IMR-90 (cell line): ENCODE measurements at regions not wholly inside any gene's neighbourhood (a gene's known extent, or its start where the extent isn't known, plus 50 kb on each side); places are given as distances from the start of the nearest gene placed in this dataset.

ENCODE experiments used
- ATAC-seq: fragments of 200-7000 bp; cut with Tn5 transposase; 2 replicates; pipeline ENCODE4 v1.9.1; 2020; ENCODE audit warnings: low read depth, mild to moderate bottlenecking, moderate library complexity
- BruUV-seq: library from RNA; stranded (reverse); fragments of 400-500 nt; replicated peaks from 2 replicates; lab custom pipeline; 2021; lab: Mats Ljungman, UMichigan
- CTCF ChIA-PET: fragments of 300-600 bp; formaldehyde crosslinking; extraction: SDS; loops from one replicate; lab custom pipeline; 2021; ENCODE audit warnings: antibody characterized with exemption; lab: Yijun Ruan, JAX
- POLR2A ChIA-PET: fragments of 300-600 bp; sonication (Branson Sonifier 250); formaldehyde crosslinking; loops from one replicate; lab custom pipeline; 2022; ENCODE audit warnings: antibody characterized with exemption; ENCODE audit not compliant: unreplicated experiment; lab: Charles Lee
- DNase-seq: peaks from one replicate; pipeline ENCODE4 v3.0.0; 2013
- H2AFZ ChIP-seq: replicated peaks from 2 replicates; pipeline ENCODE3; 2013; ENCODE audit warnings: low read length, mild to moderate bottlenecking; ENCODE audit not compliant: poor library complexity
- H2AK5ac ChIP-seq: 2 replicates; pipeline ENCODE4 v1.6.1; 2013; ENCODE audit warnings: low read depth, low read length, inconsistent platforms
- H2AK9ac ChIP-seq: replicated peaks from 2 replicates; pipeline ENCODE3; 2013; ENCODE audit warnings: mild to moderate bottlenecking, low read depth, low read length, moderate library complexity; ENCODE audit not compliant: poor library complexity
- H2BK120ac ChIP-seq: 2 replicates; pipeline ENCODE4 v1.6.1; 2013; ENCODE audit warnings: low read depth, low read length, inconsistent platforms
- H2BK15ac ChIP-seq: 3 replicates; pipeline ENCODE4 v1.6.1; 2013; ENCODE audit warnings: low read depth, low read length, inconsistent platforms
- H2BK20ac ChIP-seq: 2 replicates; pipeline ENCODE4 v1.6.1; 2013; ENCODE audit warnings: low read depth, mild to moderate bottlenecking, inconsistent platforms, low read length, moderate library complexity
- H2BK5ac ChIP-seq: 2 replicates; pipeline ENCODE4 v1.6.1; 2013; ENCODE audit warnings: mild to moderate bottlenecking, low read depth, low read length, inconsistent platforms; ENCODE audit not compliant: poor library complexity, severe bottlenecking
- H3K14ac ChIP-seq: replicated peaks from 2 replicates; pipeline ENCODE4 v1.6.1; 2013; ENCODE audit warnings: low read depth, low read length, inconsistent platforms
- H3K18ac ChIP-seq: 2 replicates; pipeline ENCODE4 v1.6.1; 2013; ENCODE audit warnings: low read depth, low read length, control low read depth
- H3K23ac ChIP-seq: 2 replicates; pipeline ENCODE4 v1.6.1; 2013; ENCODE audit warnings: low read depth, low read length, inconsistent platforms
- H3K27ac ChIP-seq: 2 replicates; pipeline ENCODE4 v1.5.1; 2013; ENCODE audit warnings: mild to moderate bottlenecking, control low read depth, low read length; ENCODE audit not compliant: insufficient read depth
- H3K27me3 ChIP-seq: 2 replicates; pipeline ENCODE4 v1.6.1; 2013; ENCODE audit warnings: low read length; ENCODE audit not compliant: control insufficient read depth, insufficient read depth
- H3K36me3 ChIP-seq: 2 replicates; pipeline ENCODE4 v1.6.1; 2013; ENCODE audit warnings: low read length, mixed read lengths; ENCODE audit not compliant: control insufficient read depth, insufficient read depth
- H3K4ac ChIP-seq: 2 replicates; pipeline ENCODE4 v1.6.1; 2013; ENCODE audit warnings: low read depth, low read length, inconsistent platforms
- H3K4me1 ChIP-seq: 2 replicates; pipeline ENCODE4 v1.6.1; 2013; ENCODE audit warnings: low read length, mixed read lengths; ENCODE audit not compliant: control insufficient read depth, insufficient read depth
- H3K4me2 ChIP-seq: 2 replicates; pipeline ENCODE4 v1.6.1; 2013; ENCODE audit warnings: low read depth, mild to moderate bottlenecking, control low read depth, low read length, moderate library complexity
- H3K4me3 ChIP-seq: 2 replicates; pipeline ENCODE4 v1.5.1; 2013; ENCODE audit warnings: low read depth, mild to moderate bottlenecking, control low read depth, low read length, moderate library complexity; ENCODE audit not compliant: insufficient read depth
- H3K56ac ChIP-seq: 2 replicates; pipeline ENCODE4 v1.6.1; 2013; ENCODE audit warnings: low read length, inconsistent platforms; ENCODE audit not compliant: insufficient read depth; ENCODE audit errors: extremely low read depth
- H3K79me1 ChIP-seq, 2 experiments: 2 replicates each; pipeline ENCODE4 v1.6.1; 2013; ENCODE audit warnings: low read length in 2 of 2, inconsistent platforms in 1 of 2, low read depth in 1 of 2
- H3K9ac ChIP-seq: 2 replicates; pipeline ENCODE4 v1.6.1; 2013; ENCODE audit warnings: low read depth, low read length, control low read depth
- H3K9me1 ChIP-seq: 2 replicates; pipeline ENCODE4 v1.6.1; 2013; ENCODE audit warnings: low read length, inconsistent platforms; ENCODE audit not compliant: insufficient read depth
- H3K9me3 ChIP-seq: 2 replicates; pipeline ENCODE4 v1.6.1; 2013; ENCODE audit warnings: low read length; ENCODE audit not compliant: control insufficient read depth, insufficient read depth
- H4K20me1 ChIP-seq: 2 replicates; pipeline ENCODE4 v1.6.1; 2013; ENCODE audit warnings: low read length, inconsistent platforms; ENCODE audit not compliant: insufficient read depth
- H4K5ac ChIP-seq: 2 replicates; pipeline ENCODE4 v1.6.1; 2013; ENCODE audit warnings: mild to moderate bottlenecking, low read depth, low read length, control low read depth
- H4K8ac ChIP-seq, 2 experiments: 2 replicates each; pipeline ENCODE4 v1.6.1; 2013; ENCODE audit warnings: low read depth in 2 of 2, low read length in 2 of 2, control low read depth in 1 of 2, inconsistent platforms in 1 of 2
- H4K91ac ChIP-seq: 2 replicates; pipeline ENCODE4 v1.6.1; 2013; ENCODE audit warnings: low read depth, low read length, inconsistent platforms; ENCODE audit not compliant: insufficient read depth
- CEBPB ChIP-seq: IDR thresholded peaks from 2 replicates; pipeline ENCODE4 v1.6.1; 2012; ENCODE audit warnings: low read depth, low read length, improper control_type of control experiment
- WGBS, 2 experiments: methylation state at CpG; one replicate each; pipeline versions ENCODE4 v1.1.5 to v1.1.7; 2013; ENCODE audit warnings: missing lambda C conversion rate in 2 of 2; ENCODE audit not compliant: insufficient read length in 1 of 2; ENCODE audit errors: extremely low coverage in 2 of 2; 5-methylcytosine and 5-hydroxymethylcytosine counted together
- dilution Hi-C: fragments of 300-500 bp; cut with HindIII; formaldehyde crosslinking; loops from one replicate; pipeline ENCODE4 v1.14.3; 2018; ENCODE audit warnings: low sequenced_read_pairs; ENCODE audit not compliant: unreplicated experiment
- in situ Hi-C: fragments of 300-500 bp; cut with MboI; formaldehyde crosslinking; loops from 3 replicates; pipeline ENCODE4 v1.14.3; 2019; ENCODE audit warnings: low sequenced_read_pairs, inconsistent platforms, mixed read lengths
- intact Hi-C: fragments of 100-400 bp; cut with micrococcal nuclease; formaldehyde crosslinking; loops from 2 replicates; pipeline ENCODE4 v1.10.0; 2022

GRCh38 chr11:23413057-23413456, 552.8 kb upstream of the CCDC179 start:
- Histone ChIP-seq H2BK15ac (no peak overlapping the region), H2BK5ac (no peak overlapping the region), H3K79me1 (no peaks in the 10 kb centered on the region), H3K27me3 (no peaks in the 10 kb centered on the region), H3K23ac (no peak overlapping the region), H3K4ac (no peak overlapping the region), H3K18ac (no peak overlapping the region), H3K4me1 (0 out of 2 replicates have a peak, but pooled peaks cover 1% of the 10 kb centered on the region), H3K27ac (no peak overlapping the region), H3K36me3 (no peaks in the 10 kb centered on the region), H3K9me1 (peaks cover 2% of the 10 kb centered on the region; the same call in 1 of the 2 replicates), H3K14ac (no peak overlapping the region), H3K9ac (no peak overlapping the region), H2AFZ (no peak overlapping the region), H2BK120ac (no peak overlapping the region), H3K56ac (no peak overlapping the region), H4K20me1 (no peaks in the 10 kb centered on the region), H2AK9ac (no peak overlapping the region), H4K5ac (no peak overlapping the region), H2AK5ac (no peak overlapping the region), H3K4me2 (no peak overlapping the region), H3K4me3 (no peak overlapping the region), H4K91ac (no peak overlapping the region), H2BK20ac (no peak overlapping the region), H4K8ac (no peak overlapping the region), H3K9me3 (no peaks in the 10 kb centered on the region)
- dilution Hi-C loops = no loop called here
- BruUV-seq = no TSS peak
- TF ChIP-seq CEBPB = no peak
- ChIA-PET POLR2A (no interaction called here), CTCF (interaction anchor here (0.7 kb wide), 1 partner anchor 26 kb away, joined by 6 read pairs; no protein-coding TSS in a partner anchor)
- WGBS, 2 experiments = no CpG with 5 or more reads among the region's 1 CpG
- ATAC-seq (no peak), DNase-seq (peak; percentile 26)
- intact Hi-C loops = no loop called here
- in situ Hi-C loops = no loop called here
